WTC11 (cell line): ENCODE measurements at regions not wholly inside any gene's neighbourhood (a gene's known extent, or its start where the extent isn't known, plus 50 kb on each side); places are given as distances from the start of the nearest gene placed in this dataset.
A peak's percentile ranks its signal among the peaks of the same experiment; 100 is the strongest.

Experiments
- ATAC-seq: fragments of 200-7000 bp; cut with Tn5 transposase; 2 replicates; pipeline ENCODE4 v1.10.0; 2021; ENCODE audit warnings: mild to moderate bottlenecking, moderate library complexity
- CTCF ChIA-PET: fragments of 300-600 bp; sonication (Branson Sonifier 250); formaldehyde crosslinking; loops from one replicate; lab custom pipeline; 2021; ENCODE audit warnings: antibody characterized with exemption; lab: Charles Lee
- POLR2A ChIA-PET: fragments of 350-600 bp; sonication (Branson Sonifier 250); formaldehyde crosslinking; loops from one replicate; lab custom pipeline; 2021; ENCODE audit warnings: antibody characterized with exemption; lab: Charles Lee
- DNase-seq: peaks from one replicate; pipeline ENCODE4 v3.0.0; 2021; ENCODE audit warnings: low spot score
- H3K27ac Mint-ChIP-seq: 2 replicates; pipeline ENCODE4 v1.8.0; 2021; ENCODE audit warnings: mixed read lengths
- H3K27me3 Mint-ChIP-seq: 2 replicates; pipeline ENCODE4 v1.8.0; 2021; ENCODE audit warnings: low read depth, mild to moderate bottlenecking, moderate library complexity, mixed read lengths
- H3K36me3 Mint-ChIP-seq: 2 replicates; pipeline ENCODE4 v1.8.0; 2021; ENCODE audit warnings: mixed read lengths
- H3K4me1 Mint-ChIP-seq: 2 replicates; pipeline ENCODE4 v1.8.0; 2022; ENCODE audit warnings: mixed read lengths
- H3K4me3 Mint-ChIP-seq: 2 replicates; pipeline ENCODE4 v1.8.0; 2021; ENCODE audit warnings: mild to moderate bottlenecking, moderate library complexity, mixed read lengths
- H3K9me3 Mint-ChIP-seq: 2 replicates; pipeline ENCODE4 v1.8.0; 2021; ENCODE audit warnings: mixed read lengths
- CDX4 ChIP-seq: fragments of 250-450 bp; sonication (Bioruptor Pico); IDR thresholded peaks from 2 replicates; pipeline ENCODE4 v1.9.0; 2021; ENCODE audit warnings: moderate library complexity, mild to moderate bottlenecking, inconsistent platforms, borderline replicate concordance
- CTCF ChIP-seq: fragments of 200-600 bp; IDR thresholded peaks from 2 replicates; pipeline ENCODE4 v1.8.0; 2022; ENCODE audit warnings: antibody characterized with exemption
- ELF4 ChIP-seq: sonication (generic); formaldehyde crosslinking; IDR thresholded peaks from 2 replicates; pipeline ENCODE4 v1.8.1; 2022; ENCODE audit warnings: low read depth, mild to moderate bottlenecking, moderate library complexity, missing genetic modification reagents
- EMX1 ChIP-seq: fragments of 250-450 bp; sonication (Bioruptor Pico); IDR thresholded peaks from 2 replicates; pipeline ENCODE4 v1.8.0; 2021; ENCODE audit warnings: mild to moderate bottlenecking
- FOXK1 ChIP-seq: sonication (generic); formaldehyde crosslinking; IDR thresholded peaks from 2 replicates; pipeline ENCODE4 v1.8.0; 2022; ENCODE audit warnings: mild to moderate bottlenecking, moderate library complexity, missing genetic modification reagents
- MAX ChIP-seq: sonication (generic); formaldehyde crosslinking; IDR thresholded peaks from 2 replicates; pipeline ENCODE4 v1.8.0; 2022; ENCODE audit warnings: mild to moderate bottlenecking, missing genetic modification reagents
- NFYB ChIP-seq: sonication (generic); formaldehyde crosslinking; conservative IDR thresholded peaks from 2 replicates; pipeline ENCODE4 v1.8.0; 2022; ENCODE audit warnings: low read depth, missing genetic modification reagents
- NR3C1 ChIP-seq: sonication (generic); formaldehyde crosslinking; conservative IDR thresholded peaks from 2 replicates; pipeline ENCODE4 v1.8.1; 2023; ENCODE audit warnings: low read depth, mild to moderate bottlenecking, missing genetic modification reagents
- PRDM15 ChIP-seq: sonication (generic); formaldehyde crosslinking; IDR thresholded peaks from 2 replicates; pipeline ENCODE4 v1.8.0; 2022; ENCODE audit warnings: missing genetic modification reagents
- ZNF138 ChIP-seq: sonication (generic); formaldehyde crosslinking; conservative IDR thresholded peaks from 2 replicates; pipeline ENCODE4 v1.8.1; 2022; ENCODE audit warnings: mild to moderate bottlenecking, moderate library complexity, missing genetic modification reagents
- ZNF317 ChIP-seq: sonication (generic); formaldehyde crosslinking; IDR thresholded peaks from 2 replicates; pipeline ENCODE4 v1.8.1; 2023; ENCODE audit warnings: low read depth, mild to moderate bottlenecking, moderate library complexity, missing genetic modification reagents, borderline replicate concordance
- ZNF671 ChIP-seq: fragments of 250-450 bp; sonication (Bioruptor Pico); IDR thresholded peaks from 2 replicates; pipeline ENCODE4 v1.8.0; 2021; ENCODE audit warnings: mild to moderate bottlenecking
- TF ChIP-seq, protein P1 (sequence below): fragments of 250-450 bp; sonication (Bioruptor Pico); IDR thresholded peaks from 2 replicates; pipeline ENCODE4 v1.9.0; 2021; ENCODE audit warnings: mild to moderate bottlenecking
- TF ChIP-seq, protein P2 (sequence below): fragments of 250-450 bp; sonication (Bioruptor Pico); IDR thresholded peaks from 2 replicates; pipeline ENCODE4 v1.9.0; 2021; ENCODE audit warnings: mild to moderate bottlenecking, borderline replicate concordance
- TF ChIP-seq, protein P3 (sequence below): sonication (generic); formaldehyde crosslinking; IDR thresholded peaks from 2 replicates; pipeline ENCODE4 v1.8.1; 2022; ENCODE audit warnings: low read depth, mild to moderate bottlenecking, moderate library complexity, missing genetic modification reagents, borderline replicate concordance

GRCh38 chr3:83928391-83928790 is 1030.4 kb upstream of the CADM2 start:
- ChIA-PET POLR2A (no interaction called here), CTCF (interaction anchor here (0.6 to 1.0 kb wide), 3 partner anchors 17 to 378 kb away, joined by 3 to 4 read pairs (median 3); no protein-coding TSS in a partner anchor)
- Mint-ChIP-seq H3K4me3 (no peak overlapping the region), H3K9me3 (peaks cover 56% of the 10 kb centered on the region), H3K4me1 (no peaks in the 10 kb centered on the region), H3K27me3 (peaks cover 4% of the 10 kb centered on the region), H3K27ac (no peak overlapping the region), H3K36me3 (peaks cover 48% of the 10 kb centered on the region)
- DNase-seq (peak; percentile 36), ATAC-seq (peak; percentile 83)
- TF ChIP-seq, protein P1, sequence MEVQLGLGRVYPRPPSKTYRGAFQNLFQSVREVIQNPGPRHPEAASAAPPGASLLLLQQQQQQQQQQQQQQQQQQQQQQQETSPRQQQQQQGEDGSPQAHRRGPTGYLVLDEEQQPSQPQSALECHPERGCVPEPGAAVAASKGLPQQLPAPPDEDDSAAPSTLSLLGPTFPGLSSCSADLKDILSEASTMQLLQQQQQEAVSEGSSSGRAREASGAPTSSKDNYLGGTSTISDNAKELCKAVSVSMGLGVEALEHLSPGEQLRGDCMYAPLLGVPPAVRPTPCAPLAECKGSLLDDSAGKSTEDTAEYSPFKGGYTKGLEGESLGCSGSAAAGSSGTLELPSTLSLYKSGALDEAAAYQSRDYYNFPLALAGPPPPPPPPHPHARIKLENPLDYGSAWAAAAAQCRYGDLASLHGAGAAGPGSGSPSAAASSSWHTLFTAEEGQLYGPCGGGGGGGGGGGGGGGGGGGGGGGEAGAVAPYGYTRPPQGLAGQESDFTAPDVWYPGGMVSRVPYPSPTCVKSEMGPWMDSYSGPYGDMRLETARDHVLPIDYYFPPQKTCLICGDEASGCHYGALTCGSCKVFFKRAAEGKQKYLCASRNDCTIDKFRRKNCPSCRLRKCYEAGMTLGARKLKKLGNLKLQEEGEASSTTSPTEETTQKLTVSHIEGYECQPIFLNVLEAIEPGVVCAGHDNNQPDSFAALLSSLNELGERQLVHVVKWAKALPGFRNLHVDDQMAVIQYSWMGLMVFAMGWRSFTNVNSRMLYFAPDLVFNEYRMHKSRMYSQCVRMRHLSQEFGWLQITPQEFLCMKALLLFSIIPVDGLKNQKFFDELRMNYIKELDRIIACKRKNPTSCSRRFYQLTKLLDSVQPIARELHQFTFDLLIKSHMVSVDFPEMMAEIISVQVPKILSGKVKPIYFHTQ (CRISPR knock-in tag): no peak
- TF ChIP-seq CTCF: peak; percentile 53

GRCh38 chr3:83928903-83929302 is 1029.9 kb upstream of the CADM2 start:
- CTCF ChIA-PET: interaction anchor here (1.0 kb wide), 2 partner anchors 17 to 379 kb away, joined by 3 read pairs; no protein-coding TSS in a partner anchor
- Mint-ChIP-seq H3K4me3 (no peak overlapping the region), H3K36me3 (peaks cover 50% of the 10 kb centered on the region)

GRCh38 chr3:83934192-83935021 is 1024.4 kb upstream of the CADM2 start:
- H3K27me3 Mint-ChIP-seq: peaks cover 4% of the 10 kb centered on the region
- no peak overlapping the region for H3K4me3 Mint-ChIP-seq
- peaks cover 44% of the 10 kb centered on the region for H3K36me3 Mint-ChIP-seq
- H3K4me1 Mint-ChIP-seq: peaks cover 10% of the 10 kb centered on the region
- peak overlapping the region; percentile 74 for H3K27ac Mint-ChIP-seq
- ATAC-seq: peak; percentile 85
- ChIA-PET CTCF (no interaction called here), POLR2A (no interaction called here)
- no peak for DNase-seq
- peaks cover 77% of the 10 kb centered on the region for H3K9me3 Mint-ChIP-seq
- TF ChIP-seq, protein P2, sequence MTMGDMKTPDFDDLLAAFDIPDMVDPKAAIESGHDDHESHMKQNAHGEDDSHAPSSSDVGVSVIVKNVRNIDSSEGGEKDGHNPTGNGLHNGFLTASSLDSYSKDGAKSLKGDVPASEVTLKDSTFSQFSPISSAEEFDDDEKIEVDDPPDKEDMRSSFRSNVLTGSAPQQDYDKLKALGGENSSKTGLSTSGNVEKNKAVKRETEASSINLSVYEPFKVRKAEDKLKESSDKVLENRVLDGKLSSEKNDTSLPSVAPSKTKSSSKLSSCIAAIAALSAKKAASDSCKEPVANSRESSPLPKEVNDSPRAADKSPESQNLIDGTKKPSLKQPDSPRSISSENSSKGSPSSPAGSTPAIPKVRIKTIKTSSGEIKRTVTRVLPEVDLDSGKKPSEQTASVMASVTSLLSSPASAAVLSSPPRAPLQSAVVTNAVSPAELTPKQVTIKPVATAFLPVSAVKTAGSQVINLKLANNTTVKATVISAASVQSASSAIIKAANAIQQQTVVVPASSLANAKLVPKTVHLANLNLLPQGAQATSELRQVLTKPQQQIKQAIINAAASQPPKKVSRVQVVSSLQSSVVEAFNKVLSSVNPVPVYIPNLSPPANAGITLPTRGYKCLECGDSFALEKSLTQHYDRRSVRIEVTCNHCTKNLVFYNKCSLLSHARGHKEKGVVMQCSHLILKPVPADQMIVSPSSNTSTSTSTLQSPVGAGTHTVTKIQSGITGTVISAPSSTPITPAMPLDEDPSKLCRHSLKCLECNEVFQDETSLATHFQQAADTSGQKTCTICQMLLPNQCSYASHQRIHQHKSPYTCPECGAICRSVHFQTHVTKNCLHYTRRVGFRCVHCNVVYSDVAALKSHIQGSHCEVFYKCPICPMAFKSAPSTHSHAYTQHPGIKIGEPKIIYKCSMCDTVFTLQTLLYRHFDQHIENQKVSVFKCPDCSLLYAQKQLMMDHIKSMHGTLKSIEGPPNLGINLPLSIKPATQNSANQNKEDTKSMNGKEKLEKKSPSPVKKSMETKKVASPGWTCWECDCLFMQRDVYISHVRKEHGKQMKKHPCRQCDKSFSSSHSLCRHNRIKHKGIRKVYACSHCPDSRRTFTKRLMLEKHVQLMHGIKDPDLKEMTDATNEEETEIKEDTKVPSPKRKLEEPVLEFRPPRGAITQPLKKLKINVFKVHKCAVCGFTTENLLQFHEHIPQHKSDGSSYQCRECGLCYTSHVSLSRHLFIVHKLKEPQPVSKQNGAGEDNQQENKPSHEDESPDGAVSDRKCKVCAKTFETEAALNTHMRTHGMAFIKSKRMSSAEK (CRISPR knock-in tag): no peak
- TF ChIP-seq NFYB (CRISPR knock-in tag) (no peak), ZNF671 (no peak), PRDM15 (CRISPR knock-in tag) (no peak), CDX4 (CRISPR knock-in tag) (no peak), NR3C1 (CRISPR knock-in tag) (no peak), ZNF317 (CRISPR knock-in tag) (no peak), EMX1 (no peak), ZNF138 (CRISPR knock-in tag) (no peak), MAX (CRISPR knock-in tag) (no peak), FOXK1 (no peak)
- TF ChIP-seq, protein P3, sequence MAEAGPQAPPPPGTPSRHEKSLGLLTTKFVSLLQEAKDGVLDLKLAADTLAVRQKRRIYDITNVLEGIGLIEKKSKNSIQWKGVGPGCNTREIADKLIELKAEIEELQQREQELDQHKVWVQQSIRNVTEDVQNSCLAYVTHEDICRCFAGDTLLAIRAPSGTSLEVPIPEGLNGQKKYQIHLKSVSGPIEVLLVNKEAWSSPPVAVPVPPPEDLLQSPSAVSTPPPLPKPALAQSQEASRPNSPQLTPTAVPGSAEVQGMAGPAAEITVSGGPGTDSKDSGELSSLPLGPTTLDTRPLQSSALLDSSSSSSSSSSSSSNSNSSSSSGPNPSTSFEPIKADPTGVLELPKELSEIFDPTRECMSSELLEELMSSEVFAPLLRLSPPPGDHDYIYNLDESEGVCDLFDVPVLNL (CRISPR knock-in tag): no peak

More at GRCh38 chr3:83928903-83929302, 1029.9 kb upstream of the CADM2 start:
- peaks cover 4% of the 10 kb centered on the region for H3K27me3 Mint-ChIP-seq
- H3K9me3 Mint-ChIP-seq: peaks cover 58% of the 10 kb centered on the region
- TF ChIP-seq ELF4 (CRISPR knock-in tag) (no peak), FOXK1 (no peak)
- POLR2A ChIA-PET: no interaction called here
- no peak overlapping the region for H3K27ac Mint-ChIP-seq
- DNase-seq (no peak), ATAC-seq (no peak)
- no peaks in the 10 kb centered on the region for H3K4me1 Mint-ChIP-seq
